GM23338 (cell line): ENCODE measurements at regions not wholly inside any gene's neighbourhood (a gene's known extent, or its start where the extent isn't known, plus 50 kb on each side); places are given as distances from the start of the nearest gene placed in this dataset.

Source experiments
- CREB1 ChIP-seq: fragments of 250-450 bp; sonication (Bioruptor Pico); IDR thresholded peaks from 2 replicates; pipeline ENCODE4 v1.5.0; 2020; ENCODE audit warnings: low read depth, mild to moderate bottlenecking, moderate library complexity
- CTCF ChIP-seq, 2 experiments: fragments of 200-600 bp in 1 of 2; sonication (generic) in 1 of 2; conservative IDR thresholded peaks; 2 replicates each; pipeline versions ENCODE4 v1.5.1 to v1.6.1; 2016 to 2017; ENCODE audit warnings: antibody characterized with exemption in 2 of 2, low read depth in 2 of 2, mild to moderate bottlenecking in 2 of 2, moderate library complexity in 1 of 2
- ETS1 ChIP-seq: IDR thresholded peaks from 2 replicates; pipeline ENCODE4 v1.6.1; 2016; ENCODE audit warnings: antibody characterized with exemption
- EZH2 ChIP-seq: fragments of 200-600 bp; sonication (generic); IDR thresholded peaks from one replicate; pipeline ENCODE4 v1.8.0; 2017; ENCODE audit warnings: antibody characterized with exemption, mild to moderate bottlenecking, low read depth; ENCODE audit not compliant: unreplicated experiment
- EZH2phosphoT487 ChIP-seq: fragments of 200-600 bp; sonication (generic); IDR thresholded peaks from one replicate; pipeline ENCODE4 v1.8.1; 2018; ENCODE audit warnings: antibody characterized with exemption; ENCODE audit not compliant: unreplicated experiment
- POLR2AphosphoS5 ChIP-seq: IDR thresholded peaks from 2 replicates; pipeline ENCODE4 v1.6.1; 2016; ENCODE audit warnings: antibody characterized with exemption, low read depth
- REST ChIP-seq: IDR thresholded peaks from one replicate; pipeline ENCODE4 v1.6.1; 2018; ENCODE audit warnings: antibody characterized with exemption; ENCODE audit not compliant: unreplicated experiment

- TF ChIP-seq EZH2 (no peak), CTCF (conservative IDR thresholded peaks at IDR 0.05; ENCODE audit: low read depth in 2 of 2) (no peak), POLR2AphosphoS5 (no peak), REST (no peak), EZH2phosphoT487 (no peak), CREB1 (CRISPR knock-in tag) (no peak), ETS1 (no peak)
Observed at GRCh38 chr5:98722188-98722587, 51.3 kb upstream of the RGMB start.
